HUES6 (cell line): ENCODE measurements at regions not wholly inside any gene's neighbourhood (a gene's known extent, or its start where the extent isn't known, plus 50 kb on each side); places are given as distances from the start of the nearest gene placed in this dataset.

Experiments
- H3K27ac ChIP-seq: 2 replicates; pipeline ENCODE4 v1.7.0; 2013; ENCODE audit warnings: low read depth, mild to moderate bottlenecking, low read length, inconsistent platforms
- H3K27me3 ChIP-seq: 2 replicates; pipeline ENCODE4 v1.6.1; 2013; ENCODE audit warnings: low read length; ENCODE audit not compliant: control insufficient read depth, insufficient read depth
- H3K36me3 ChIP-seq: 2 replicates; pipeline ENCODE4 v1.6.1; 2013; ENCODE audit warnings: low read length; ENCODE audit not compliant: control insufficient read depth, insufficient read depth
- H3K4me1 ChIP-seq: 2 replicates; pipeline ENCODE4 v1.6.1; 2013; ENCODE audit warnings: low read length; ENCODE audit not compliant: control insufficient read depth, insufficient read depth
- H3K4me3 ChIP-seq: 2 replicates; pipeline ENCODE4 v1.5.1; 2013; ENCODE audit warnings: low read depth, low read length
- H3K9ac ChIP-seq: one replicate; pipeline ENCODE4 v1.6.1; 2013; ENCODE audit warnings: mild to moderate bottlenecking, low read length
- H3K9me3 ChIP-seq: 2 replicates; pipeline ENCODE4 v1.6.1; 2013; ENCODE audit warnings: low read depth, low read length; ENCODE audit not compliant: control insufficient read depth, insufficient read depth

DNA sequence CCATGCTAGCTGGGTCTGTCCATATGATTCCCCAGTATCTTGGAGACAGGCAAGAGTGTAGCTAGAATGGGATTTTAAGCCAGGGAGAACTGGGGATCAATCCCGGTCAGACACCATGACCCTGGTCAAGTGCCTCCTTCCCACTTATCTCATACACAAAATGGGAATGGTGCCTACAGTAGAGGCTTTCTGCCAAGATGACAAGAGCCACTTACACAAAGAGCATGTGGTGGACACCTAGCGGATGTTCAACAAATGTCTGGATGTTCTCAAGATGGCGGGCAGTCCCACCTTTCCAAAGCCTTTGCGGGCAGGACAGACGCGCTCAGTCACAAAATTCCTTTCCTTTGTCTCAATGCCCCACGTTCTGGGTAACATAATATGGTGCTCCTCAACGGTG, 57.3 kb downstream of the MAF start:
- Histone ChIP-seq H3K36me3 (no peaks in the 10 kb centered on the region), H3K27ac (no peak overlapping the region), H3K4me1 (no peaks in the 10 kb centered on the region), H3K9ac (no peak overlapping the region), H3K27me3 (no peaks in the 10 kb centered on the region), H3K4me3 (no peak overlapping the region), H3K9me3 (no peaks in the 10 kb centered on the region)

- no peak overlapping the region for H3K27ac ChIP-seq
- no peaks in the 10 kb centered on the region for H3K4me1 ChIP-seq
Measured at GRCh38 chr16:79542237-79542774, 58.2 kb downstream of the MAF start.

DNA sequence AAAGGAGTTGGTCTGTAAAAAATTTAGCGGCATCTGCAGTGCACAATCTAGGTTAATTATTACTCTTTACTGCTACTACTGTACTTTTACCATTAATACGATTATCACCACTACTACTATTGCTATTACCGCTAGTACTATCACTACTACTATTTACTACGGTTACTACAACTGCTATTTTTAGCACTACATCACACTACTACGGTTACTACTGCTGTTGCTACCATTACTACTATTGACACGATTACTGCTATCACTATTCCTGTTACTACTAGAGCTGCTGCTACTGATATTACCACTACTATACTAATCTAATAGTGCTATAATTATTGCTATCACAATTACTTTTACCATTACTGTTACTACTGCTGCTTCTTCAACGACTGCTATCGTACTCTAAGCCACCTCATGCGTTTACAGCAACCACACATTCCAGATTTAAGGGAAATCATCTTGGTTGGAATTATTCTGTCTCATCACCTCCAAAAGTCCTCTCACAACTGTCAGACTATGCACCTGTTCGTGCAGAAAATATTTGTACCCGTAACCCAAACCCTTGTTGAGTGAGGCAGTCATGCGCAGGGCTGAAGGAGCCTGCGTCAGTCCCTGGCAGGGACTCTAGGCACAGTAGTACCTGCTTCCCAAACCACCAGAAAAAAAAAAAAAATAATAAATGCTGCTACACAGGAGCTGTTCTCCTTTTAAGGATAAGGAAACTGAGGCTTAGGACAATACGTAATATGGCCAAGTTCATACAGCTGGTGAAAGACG, 59.5 kb downstream of the MAF start:
- Histone ChIP-seq H3K4me3 (no peak overlapping the region), H3K9me3 (no peaks in the 10 kb centered on the region), H3K27ac (no peak overlapping the region), H3K4me1 (no peaks in the 10 kb centered on the region), H3K9ac (no peak overlapping the region), H3K36me3 (no peaks in the 10 kb centered on the region), H3K27me3 (no peaks in the 10 kb centered on the region)

More at GRCh38 chr16:79542237-79542774, 58.2 kb downstream of the MAF start:
- no peaks in the 10 kb centered on the region for H3K27me3 ChIP-seq
- H3K36me3 ChIP-seq = no peaks in the 10 kb centered on the region
- H3K4me3 ChIP-seq = no peak overlapping the region
- H3K9me3 ChIP-seq = no peaks in the 10 kb centered on the region
- no peak overlapping the region for H3K9ac ChIP-seq

- H3K9me3 ChIP-seq = no peaks in the 10 kb centered on the region
Measured at GRCh38 chr16:79537584-79537983, 63.0 kb downstream of the MAF start.

GRCh38 chr16:79536958-79537357, 63.6 kb downstream of the MAF start:
- no peaks in the 10 kb centered on the region for H3K27me3 ChIP-seq
- no peak overlapping the region for H3K4me3 ChIP-seq
- no peak overlapping the region for H3K27ac ChIP-seq

More at GRCh38 chr16:79537584-79537983, 63.0 kb downstream of the MAF start:
- H3K27ac ChIP-seq = no peak overlapping the region
- no peak overlapping the region for H3K9ac ChIP-seq
- H3K4me1 ChIP-seq = no peaks in the 10 kb centered on the region
- no peaks in the 10 kb centered on the region for H3K27me3 ChIP-seq
- H3K36me3 ChIP-seq = no peaks in the 10 kb centered on the region
- no peak overlapping the region for H3K4me3 ChIP-seq

GRCh38 chr16:79535130-79535529, 65.4 kb downstream of the MAF start:
- H3K27ac ChIP-seq = no peak overlapping the region
- no peak overlapping the region for H3K9ac ChIP-seq
- H3K36me3 ChIP-seq = no peaks in the 10 kb centered on the region
- no peak overlapping the region for H3K4me3 ChIP-seq
- H3K4me1 ChIP-seq = no peaks in the 10 kb centered on the region
- H3K9me3 ChIP-seq = peaks cover 5% of the 10 kb centered on the region
- no peaks in the 10 kb centered on the region for H3K27me3 ChIP-seq

More at GRCh38 chr16:79536958-79537357, 63.6 kb downstream of the MAF start:
- Histone ChIP-seq H3K4me1 (no peaks in the 10 kb centered on the region), H3K9me3 (no peaks in the 10 kb centered on the region), H3K36me3 (no peaks in the 10 kb centered on the region), H3K9ac (no peak overlapping the region)

- H3K9me3 ChIP-seq = peaks cover 5% of the 10 kb centered on the region
- no peak overlapping the region for H3K4me3 ChIP-seq
- no peaks in the 10 kb centered on the region for H3K27me3 ChIP-seq
- H3K4me1 ChIP-seq = no peaks in the 10 kb centered on the region
- H3K9ac ChIP-seq = no peak overlapping the region
- H3K36me3 ChIP-seq = no peaks in the 10 kb centered on the region
- H3K27ac ChIP-seq = no peak overlapping the region
Measured at GRCh38 chr16:79534143-79534542, 66.4 kb downstream of the MAF start.

- H3K36me3 ChIP-seq = no peaks in the 10 kb centered on the region
- H3K9ac ChIP-seq = no peak overlapping the region
- H3K4me3 ChIP-seq = no peak overlapping the region
- H3K4me1 ChIP-seq = no peaks in the 10 kb centered on the region
- H3K27ac ChIP-seq = no peak overlapping the region
- H3K9me3 ChIP-seq = peaks cover 5% of the 10 kb centered on the region
- H3K27me3 ChIP-seq = no peaks in the 10 kb centered on the region
Measured at GRCh38 chr16:79533292-79533691, 67.2 kb downstream of the MAF start.

- Histone ChIP-seq H3K4me3 (no peak overlapping the region), H3K9ac (no peak overlapping the region), H3K9me3 (peaks cover 5% of the 10 kb centered on the region), H3K27me3 (no peaks in the 10 kb centered on the region), H3K36me3 (no peaks in the 10 kb centered on the region), H3K27ac (no peak overlapping the region), H3K4me1 (no peaks in the 10 kb centered on the region)
Measured at GRCh38 chr16:79532785-79533184, 67.8 kb downstream of the MAF start.

- Histone ChIP-seq H3K4me1 (no peaks in the 10 kb centered on the region), H3K9me3 (peaks cover 5% of the 10 kb centered on the region), H3K27me3 (no peaks in the 10 kb centered on the region), H3K9ac (no peak overlapping the region), H3K4me3 (no peak overlapping the region), H3K27ac (no peak overlapping the region), H3K36me3 (no peaks in the 10 kb centered on the region)
Measured at GRCh38 chr16:79532273-79532672, 68.3 kb downstream of the MAF start.

GRCh38 chr16:79528338-79528737, 72.2 kb downstream of the MAF start:
- H3K36me3 ChIP-seq = no peaks in the 10 kb centered on the region
- no peak overlapping the region for H3K27ac ChIP-seq
- peaks cover 5% of the 10 kb centered on the region for H3K9me3 ChIP-seq
- no peaks in the 10 kb centered on the region; the same call in 1 of the 2 replicates for H3K27me3 ChIP-seq
- no peak overlapping the region for H3K4me3 ChIP-seq
- H3K9ac ChIP-seq = no peak overlapping the region
- no peaks in the 10 kb centered on the region for H3K4me1 ChIP-seq
